AG04450 (cell line): ENCODE measurements at regions not wholly inside any gene's neighbourhood (a gene's known extent, or its start where the extent isn't known, plus 50 kb on each side); places are given as distances from the start of the nearest gene placed in this dataset.

ENCODE experiments used
- CTCF ChIA-PET: fragments of 300-600, 350-600 bp; formaldehyde crosslinking; extraction: SDS; loops from one replicate; lab custom pipeline; 2022; ENCODE audit warnings: antibody characterized with exemption, inconsistent platforms; lab: Charles Lee
- POLR2A ChIA-PET: fragments of 350-600 bp; formaldehyde crosslinking; extraction: SDS; loops from one replicate; lab custom pipeline; 2021; ENCODE audit warnings: antibody characterized with exemption, inconsistent platforms; lab: Yijun Ruan, JAX
- DNase-seq: peaks from one replicate; pipeline ENCODE4 v3.0.0-alpha.2; 2011; ENCODE audit warnings: low read depth, low spot score
- H3K27ac ChIP-seq: one replicate; pipeline ENCODE4 v1.5.1; 2012; ENCODE audit warnings: low read depth, low read length, control low read depth
- H3K27me3 ChIP-seq: one replicate; pipeline ENCODE4 v1.6.0; 2012; ENCODE audit warnings: low read length; ENCODE audit not compliant: control insufficient read depth, insufficient read depth
- H3K4me3 ChIP-seq: 2 replicates; pipeline ENCODE4 v1.5.1; 2011; ENCODE audit warnings: mild to moderate bottlenecking, low read depth, low read length, control low read depth
- H3K9me3 ChIP-seq: 2 replicates; pipeline ENCODE4 v1.5.1; 2012; ENCODE audit warnings: low read length; ENCODE audit not compliant: control insufficient read depth, insufficient read depth
- CTCF ChIP-seq: IDR thresholded peaks from 2 replicates; pipeline ENCODE4 v1.5.1; 2011; ENCODE audit warnings: low read depth, low read length, control low read depth, inconsistent platforms

GRCh38 chr21:38956007-38956406 lies 150.3 kb downstream of the ETS2 start:
- ChIA-PET CTCF (interaction anchor here (1.4 kb wide), 1 partner anchor 29 kb away, joined by 4 read pairs; no protein-coding TSS in a partner anchor), POLR2A (interaction anchor here (0.5 to 1.3 kb wide), 3 partner anchors 9 to 149 kb away, joined by 3 to 9 read pairs (median 3); no protein-coding TSS in a partner anchor)
- no peak for DNase-seq
- H3K27me3 ChIP-seq: no peaks in the 10 kb centered on the region
- no peak overlapping the region for H3K4me3 ChIP-seq
- H3K9me3 ChIP-seq: no peaks in the 10 kb centered on the region
- no peak overlapping the region for H3K27ac ChIP-seq
- TF ChIP-seq CTCF: no peak

- no peaks in the 10 kb centered on the region for H3K27me3 ChIP-seq
- no peak overlapping the region for H3K4me3 ChIP-seq
- CTCF ChIA-PET: interaction anchor here (1.4 kb wide), 1 partner anchor 29 kb away, joined by 4 read pairs; no protein-coding TSS in a partner anchor
- POLR2A ChIA-PET: interaction anchor here (1.1 to 1.3 kb wide), 2 partner anchors 34 to 148 kb away, joined by 3 read pairs; no protein-coding TSS in a partner anchor
- H3K9me3 ChIP-seq: no peaks in the 10 kb centered on the region
- no peak for TF ChIP-seq CTCF
- DNase-seq: no peak
- H3K27ac ChIP-seq: no peak overlapping the region
These were observed 149.8 kb downstream of the ETS2 start for GRCh38 chr21:38955495-38955894.

GRCh38 chr21:38954588-38955004 lies 148.9 kb downstream of the ETS2 start:
- ChIA-PET CTCF (no interaction called here), POLR2A (no interaction called here)
- H3K9me3 ChIP-seq: no peaks in the 10 kb centered on the region
- DNase-seq: no peak
- H3K27ac ChIP-seq: no peak overlapping the region
- no peaks in the 10 kb centered on the region for H3K27me3 ChIP-seq
- no peak overlapping the region for H3K4me3 ChIP-seq
- no peak for TF ChIP-seq CTCF

- POLR2A ChIA-PET: no interaction called here
- DNase-seq: no peak
- Histone ChIP-seq H3K4me3 (no peak overlapping the region), H3K27me3 (no peaks in the 10 kb centered on the region), H3K9me3 (no peaks in the 10 kb centered on the region), H3K27ac (no peak overlapping the region)
- CTCF ChIA-PET: no interaction called here
- no peak for TF ChIP-seq CTCF
These were observed 147.8 kb downstream of the ETS2 start for GRCh38 chr21:38953516-38953915.

- no peak for TF ChIP-seq CTCF
- H3K4me3 ChIP-seq: no peak overlapping the region
- DNase-seq: no peak
- ChIA-PET POLR2A (no interaction called here), CTCF (no interaction called here)
- no peak overlapping the region for H3K27ac ChIP-seq
- no peaks in the 10 kb centered on the region for H3K9me3 ChIP-seq
- H3K27me3 ChIP-seq: no peaks in the 10 kb centered on the region
These were observed 147.2 kb downstream of the ETS2 start for GRCh38 chr21:38952890-38953289.
